NCI-H1417 treated with DMSO at 0.1 percent for 48 hours (cell line): ENCODE measurements at regions not wholly inside any gene's neighbourhood (a gene's known extent, or its start where the extent isn't known, plus 50 kb on each side); places are given as distances from the start of the nearest gene placed in this dataset.
"Not testable (repeated sequence)": the region's sequence is repeated elsewhere in the genome, so short reads cannot be mapped to it uniquely, and the experiment has no call there.

Source experiments
- DNase-seq: peaks from one replicate; lab custom pipeline; 2025; lab: John Stamatoyannopoulos, UW

DNA sequence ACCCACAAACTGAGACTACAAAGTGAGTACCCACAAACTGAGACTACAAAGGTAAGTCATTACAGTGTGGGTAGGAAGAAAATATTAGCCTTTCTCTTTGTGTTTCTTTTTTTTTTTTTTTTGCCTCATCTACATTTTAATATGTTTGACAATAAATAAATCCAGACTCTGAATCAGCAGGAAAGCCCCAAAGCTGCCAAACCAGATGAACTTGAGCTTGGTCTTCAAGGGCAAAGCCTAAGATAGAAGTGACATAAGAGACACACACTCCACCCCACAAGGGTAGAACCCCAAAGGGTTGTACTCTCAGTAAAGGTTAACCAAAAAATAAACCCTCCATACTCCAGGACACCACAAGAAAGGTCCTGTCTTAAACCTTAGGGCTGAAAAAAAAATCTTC, 326.8 kb upstream of the ARID1B start:
- no peak for DNase-seq

DNA sequence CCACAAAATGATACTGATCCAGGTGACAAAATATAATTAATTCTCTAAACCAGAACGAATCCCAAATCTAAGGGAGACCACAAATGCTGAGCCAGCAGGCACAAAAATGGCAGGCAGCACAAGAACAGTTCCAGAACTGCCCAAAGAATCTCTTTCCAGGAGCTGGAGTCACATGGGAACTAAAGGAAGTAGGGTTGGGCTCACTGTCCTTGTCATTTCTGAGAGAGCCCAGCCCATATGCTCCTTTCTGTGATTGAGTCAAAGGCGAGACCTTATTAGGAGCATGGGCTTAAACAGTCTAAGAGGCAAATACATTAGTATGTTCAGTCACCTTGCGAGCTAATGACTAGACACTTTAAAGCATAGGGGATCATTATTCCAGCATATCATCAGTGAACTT, 327.6 kb upstream of the ARID1B start:
- DNase-seq, result no peak

DNA sequence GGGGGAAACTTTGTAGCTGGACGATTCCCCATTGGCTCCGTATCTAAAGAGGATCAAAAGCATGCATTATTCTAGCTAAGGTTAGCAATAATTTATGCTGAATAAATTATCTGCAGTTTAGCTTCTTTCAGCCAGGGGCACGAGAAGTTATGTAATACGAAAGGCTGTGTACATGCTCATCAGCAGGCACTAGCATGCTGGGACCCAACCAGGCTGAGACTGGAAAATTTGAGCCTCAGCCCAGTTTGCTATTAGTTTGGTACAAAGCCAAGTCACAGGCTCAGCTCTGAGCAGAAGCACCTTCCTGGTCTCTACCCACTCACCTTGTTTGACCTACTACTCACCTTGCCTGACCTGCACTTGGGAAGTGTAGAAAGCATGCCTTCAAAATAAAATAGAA, 328.1 kb upstream of the ARID1B start:
- no peak for DNase-seq

DNA sequence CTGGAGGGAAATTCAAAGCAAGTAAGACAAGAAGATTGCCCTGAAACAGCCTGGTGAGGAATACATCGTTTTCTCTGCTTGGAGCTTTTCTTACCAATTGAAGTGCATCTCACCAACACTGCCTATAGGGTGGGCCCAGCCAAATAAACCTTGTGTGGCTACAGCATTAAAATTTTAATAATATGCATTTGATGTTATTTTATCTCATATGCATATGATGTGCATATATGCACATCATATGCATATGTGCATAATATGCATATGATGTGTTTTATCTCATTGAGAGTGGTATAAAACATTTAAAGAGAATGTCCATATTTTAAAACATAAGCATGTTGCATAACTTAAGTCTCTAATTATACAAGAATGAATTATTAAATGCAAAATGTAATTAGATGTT, 328.6 kb upstream of the ARID1B start:
- DNase-seq, result no peak

DNA sequence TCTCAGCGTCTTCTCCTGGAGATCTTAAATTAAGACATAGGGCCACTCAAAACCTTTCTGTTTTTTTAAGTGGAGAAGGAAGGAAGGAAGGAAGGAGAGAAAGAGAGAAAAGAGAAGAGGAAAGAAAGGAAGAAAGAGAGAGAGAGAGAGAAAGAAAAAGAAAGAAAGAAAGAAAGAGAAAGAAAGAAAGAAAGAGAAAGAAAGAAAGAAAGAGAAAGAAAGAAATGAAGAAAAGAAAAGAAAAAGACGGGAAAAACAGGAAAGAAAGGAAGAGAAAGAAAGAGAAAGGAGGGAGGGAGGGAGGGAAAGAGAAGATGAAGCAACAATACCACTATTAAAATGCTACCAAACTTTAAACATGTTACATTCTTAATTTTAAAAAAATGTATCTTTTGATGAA, 336.5 kb upstream of the ARID1B start:
- no peak for DNase-seq

DNA sequence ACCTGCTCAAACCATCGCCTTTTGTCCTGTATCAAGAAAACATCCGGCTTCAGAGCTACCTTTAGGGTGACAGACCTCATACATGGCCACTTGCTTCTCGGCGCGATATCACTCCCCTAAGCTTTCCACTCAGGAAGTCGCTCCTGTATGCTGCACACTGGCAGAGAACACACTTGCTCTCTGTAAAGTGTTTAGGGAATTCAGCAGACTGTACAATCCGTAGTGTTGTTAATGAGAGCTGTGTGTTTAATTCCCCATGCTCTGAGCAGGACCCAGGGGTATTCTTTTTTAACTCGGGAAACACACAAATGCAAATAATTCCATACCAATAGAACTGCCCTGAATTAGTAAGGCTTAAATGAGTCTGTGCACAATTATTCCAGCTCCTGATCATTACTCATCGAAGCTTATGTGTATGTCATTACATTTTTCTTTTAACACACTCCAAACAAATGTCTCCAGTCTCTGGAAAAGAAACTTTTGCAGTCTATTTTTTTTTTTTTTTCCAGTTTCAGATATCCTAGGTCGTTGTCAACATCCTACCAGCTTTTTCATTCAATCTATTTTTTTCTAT, 338.7 kb upstream of the ARID1B start:
- DNase-seq, result no peak

DNA sequence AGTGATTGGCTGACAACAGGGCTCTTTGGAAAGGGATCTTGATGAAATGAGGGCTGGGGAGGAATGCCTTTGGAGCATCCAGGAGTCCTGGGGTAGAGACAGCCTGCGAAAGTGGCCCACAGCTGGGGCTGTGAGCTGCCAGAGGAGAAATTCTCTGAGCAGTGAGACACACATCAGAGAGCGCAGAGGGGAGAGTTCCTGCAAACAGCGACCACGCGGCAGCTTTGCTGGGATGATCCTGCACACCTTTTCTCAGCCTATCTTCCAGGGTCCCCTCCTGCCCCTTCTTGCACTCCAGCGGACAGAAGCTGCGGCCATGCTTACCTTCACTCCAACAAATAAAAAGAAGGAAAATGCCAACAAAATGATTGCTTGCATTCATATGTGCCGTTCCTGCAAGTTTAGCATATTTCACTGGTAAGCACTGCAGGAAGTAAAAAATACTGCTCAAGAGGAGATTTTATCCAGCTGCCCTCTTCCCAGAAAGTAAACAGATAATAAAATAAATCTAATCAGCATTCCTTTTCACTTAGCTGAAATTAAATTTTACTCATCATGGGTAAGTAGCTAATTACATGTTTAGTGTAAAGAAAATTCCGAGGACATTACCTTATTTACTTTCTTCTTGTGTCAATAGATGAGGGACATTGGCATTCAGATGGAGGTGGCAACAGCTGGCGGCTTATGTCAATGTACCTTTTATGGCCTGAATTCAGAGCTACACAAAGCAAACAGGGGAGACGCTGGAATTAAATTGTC, 339.9 kb upstream of the ARID1B start:
- DNase-seq, result peak; percentile 77

DNA sequence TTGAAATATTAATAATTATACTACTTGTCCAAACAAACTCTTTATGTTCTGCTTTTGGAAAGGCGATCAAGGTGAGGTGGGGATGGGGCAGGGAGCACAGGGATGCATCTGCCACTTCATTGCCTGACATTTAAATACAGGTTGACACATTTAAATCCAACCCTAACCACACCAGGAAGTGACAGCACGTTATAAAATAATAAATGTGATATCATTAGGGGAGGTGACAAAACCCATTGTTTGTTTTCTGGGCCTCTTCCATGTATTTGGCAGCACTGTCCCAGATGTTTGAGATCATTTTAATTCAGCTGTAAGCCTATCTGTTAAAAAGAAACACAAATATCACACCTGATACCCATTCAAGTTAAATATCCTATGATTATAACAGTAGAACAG, 342.4 kb upstream of the ARID1B start:
- DNase-seq, result no peak

DNA sequence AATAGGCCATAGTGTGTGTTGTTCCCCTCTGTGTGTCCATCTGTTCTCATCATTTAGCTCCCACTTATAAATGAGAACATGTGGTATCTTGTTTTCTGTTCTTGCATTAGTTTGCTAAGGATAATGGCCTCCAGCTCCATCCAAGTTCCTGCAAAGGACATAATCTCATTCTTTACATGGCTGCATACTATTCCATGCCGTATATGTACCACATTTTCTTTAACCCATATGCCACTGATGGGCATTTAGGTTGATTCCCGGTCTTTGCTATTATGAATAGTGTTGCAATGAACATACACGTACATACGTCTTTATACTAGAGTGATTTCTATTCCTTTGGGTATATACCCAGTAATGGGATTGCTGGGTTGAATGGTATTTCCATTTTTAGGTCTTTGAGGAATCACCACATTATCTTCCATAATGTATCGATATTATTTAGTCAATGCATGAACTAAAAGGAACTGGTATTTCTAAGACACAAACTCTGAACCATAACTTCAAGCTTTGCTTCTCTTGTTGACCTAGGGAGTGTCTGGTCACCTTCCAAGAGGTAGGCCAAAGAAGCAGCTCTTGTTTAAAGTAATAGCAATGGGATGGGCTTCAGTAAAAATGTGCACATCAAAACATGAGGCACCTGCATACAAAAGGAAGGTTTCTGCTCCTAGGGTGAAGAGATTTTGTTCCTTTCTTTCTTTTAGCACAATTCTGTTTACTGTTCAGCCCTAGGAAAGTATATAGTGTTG, 343.0 kb upstream of the ARID1B start:
- DNase-seq, result no peak

DNA sequence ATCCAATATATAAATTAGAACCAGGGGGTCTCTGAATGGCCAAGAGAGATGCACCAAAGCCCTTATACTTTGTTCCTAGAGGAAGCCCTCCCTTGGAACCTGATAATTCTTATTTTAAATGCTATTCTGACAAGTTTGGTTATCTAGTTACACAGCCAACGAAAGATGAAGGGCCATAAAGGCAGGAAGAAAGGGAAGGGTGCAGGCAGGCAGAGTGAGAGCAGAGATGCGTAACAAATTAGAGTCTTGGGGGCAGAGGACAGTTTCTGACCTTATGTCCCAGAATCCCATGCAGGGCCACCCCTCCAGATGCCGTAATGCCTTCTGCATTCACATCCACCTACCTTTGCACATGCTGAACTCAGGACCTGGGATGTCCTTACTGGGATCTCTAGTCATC, 344.6 kb upstream of the ARID1B start:
- no peak for DNase-seq

DNA sequence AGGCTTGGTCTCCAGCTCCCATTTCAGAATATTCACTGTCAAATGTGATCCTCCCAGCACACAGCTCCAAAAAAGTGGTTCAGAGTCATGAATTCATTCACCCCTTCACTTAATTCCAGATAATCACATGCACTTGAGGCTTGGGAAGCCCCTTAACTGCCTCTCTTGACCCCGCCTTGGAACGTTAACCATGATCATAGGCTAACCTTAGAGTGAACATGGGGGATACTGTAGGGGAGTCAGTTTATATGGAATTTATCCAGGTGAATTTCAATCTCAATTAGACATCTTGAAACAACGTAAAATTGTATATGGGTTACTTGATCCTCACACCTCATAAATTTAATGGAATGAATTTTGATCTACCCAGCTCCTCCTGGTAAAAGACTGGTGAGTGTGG, 346.8 kb upstream of the ARID1B start:
- no peak for DNase-seq

DNA sequence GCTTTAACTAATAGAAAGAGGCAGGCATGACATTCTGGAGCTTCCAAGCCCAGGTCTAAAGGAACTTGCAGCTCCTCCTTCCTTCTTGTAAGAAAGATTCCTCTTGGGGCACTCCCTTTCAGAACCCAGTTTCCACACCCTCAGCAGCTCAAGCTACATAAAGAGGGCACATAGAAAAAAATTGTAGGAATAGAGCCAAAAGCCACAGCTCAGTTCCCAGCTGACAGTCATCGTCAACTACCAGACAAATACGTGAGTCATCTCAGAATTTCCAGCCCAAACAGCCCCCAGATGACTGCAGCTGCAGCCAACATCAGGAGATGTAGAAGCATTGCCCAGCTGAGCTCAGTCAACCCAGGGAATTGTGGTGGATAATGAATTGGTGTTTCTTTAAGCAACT, 349.8 kb upstream of the ARID1B start:
- DNase-seq, result no peak

DNA sequence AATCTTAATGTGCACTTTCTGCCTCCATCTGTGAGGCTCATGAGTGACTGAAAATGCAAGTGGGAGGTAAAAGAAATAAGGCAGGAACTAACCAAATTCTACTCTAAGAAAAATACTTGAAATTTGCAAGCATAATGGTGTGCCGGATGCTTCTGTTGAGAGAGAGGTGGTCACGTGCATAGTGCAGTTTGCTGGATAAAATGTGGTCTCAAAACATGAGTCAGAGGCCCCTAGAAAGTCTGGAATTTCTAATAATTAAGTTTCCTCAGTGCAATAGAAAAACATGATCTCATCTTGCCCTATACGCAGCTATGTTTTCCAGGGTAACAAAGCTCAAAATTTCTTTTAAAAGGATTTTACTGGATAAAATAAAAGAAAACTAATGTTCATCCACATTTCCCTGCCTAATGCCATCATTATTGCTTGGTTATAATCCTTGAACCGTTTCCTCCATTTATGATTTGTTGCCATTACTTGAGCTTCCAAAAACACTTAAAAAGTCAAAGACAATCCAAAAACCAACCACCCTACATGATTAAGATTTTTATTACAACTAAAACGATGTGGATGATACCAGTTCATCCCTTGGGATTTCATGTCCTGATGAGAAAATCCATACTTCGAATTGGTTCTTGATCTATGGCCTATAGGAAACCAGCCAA, 351.7 kb upstream of the ARID1B start:
- DNase-seq, result no peak

DNA sequence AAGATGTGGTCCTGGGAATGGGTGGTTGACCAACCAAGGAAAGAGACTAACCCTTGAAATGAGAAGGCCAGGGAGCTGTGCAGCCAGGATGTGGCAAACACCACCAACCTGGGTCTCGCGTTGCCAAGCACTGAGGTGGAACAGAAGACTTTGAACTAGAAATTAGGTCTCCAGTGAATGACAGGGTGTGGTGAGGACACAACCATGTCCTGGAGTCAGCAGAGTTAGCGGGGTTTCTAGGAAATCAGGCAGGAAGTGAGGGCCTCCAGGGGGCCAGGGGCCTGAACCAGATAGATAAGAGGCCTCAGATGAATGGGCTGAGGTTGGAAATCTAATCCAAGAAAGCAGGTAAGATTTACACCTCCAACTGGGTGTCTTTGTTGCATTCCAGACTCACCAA, 353.3 kb upstream of the ARID1B start:
- no peak for DNase-seq

DNA sequence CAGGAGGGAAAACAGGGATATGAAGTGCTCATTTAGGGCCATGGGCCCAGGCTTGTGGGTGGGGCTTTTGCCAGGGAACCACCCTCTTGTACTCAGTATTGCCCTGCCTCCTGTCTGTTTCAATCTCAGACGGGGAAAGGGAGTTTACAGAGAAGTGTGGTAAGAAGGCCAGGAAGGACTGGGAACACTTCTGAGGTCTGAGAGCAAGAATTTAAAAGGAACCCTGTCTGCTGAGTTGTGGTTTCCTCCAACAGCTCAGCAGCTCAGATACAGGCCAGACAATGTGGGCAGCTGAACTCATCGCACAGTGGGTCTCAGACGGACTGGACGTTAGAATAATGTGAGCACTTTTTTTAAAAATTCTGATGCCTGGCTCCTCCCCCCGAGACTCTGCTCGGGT, 354.1 kb upstream of the ARID1B start:
- no peak for DNase-seq

DNA sequence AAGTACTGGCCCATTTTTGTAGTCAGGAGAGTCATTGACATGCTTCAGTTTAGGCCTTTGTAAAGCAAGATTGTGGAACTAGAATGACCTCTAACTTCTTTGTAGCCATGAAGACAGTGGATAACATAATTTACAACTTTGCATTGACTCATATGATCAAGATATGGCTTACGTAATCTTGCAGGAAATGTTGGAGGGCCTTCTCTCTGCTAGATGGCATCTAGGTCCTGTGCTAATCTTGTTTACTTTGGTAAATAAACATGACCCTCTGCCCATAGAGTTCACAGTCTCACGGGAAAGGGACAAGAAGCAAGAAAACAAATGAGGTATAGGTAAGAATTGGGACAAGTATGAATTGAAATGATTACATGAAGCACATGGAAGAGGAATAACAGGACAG, 355.2 kb upstream of the ARID1B start:
- DNase-seq, result no peak

DNA sequence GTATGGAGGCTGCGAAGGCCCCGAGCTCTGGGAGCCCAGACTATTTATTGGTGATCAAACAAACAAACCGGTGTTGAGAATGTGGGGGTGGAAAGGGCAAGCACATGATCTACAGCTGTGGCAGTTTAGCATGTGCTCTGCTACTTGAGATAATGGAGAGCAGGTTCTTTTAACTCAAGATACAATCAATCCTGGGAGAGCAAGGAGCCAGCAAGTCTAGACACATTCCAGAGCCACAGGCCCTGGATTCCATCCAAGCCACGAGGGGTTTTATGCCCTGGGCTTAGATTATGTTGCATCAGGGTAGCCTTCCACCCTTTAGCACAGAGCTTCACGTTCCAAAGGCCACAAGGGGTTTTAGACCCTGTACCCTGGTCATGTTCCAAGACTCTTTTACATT, 355.9 kb upstream of the ARID1B start:
- not testable (repeated sequence) for DNase-seq

DNA sequence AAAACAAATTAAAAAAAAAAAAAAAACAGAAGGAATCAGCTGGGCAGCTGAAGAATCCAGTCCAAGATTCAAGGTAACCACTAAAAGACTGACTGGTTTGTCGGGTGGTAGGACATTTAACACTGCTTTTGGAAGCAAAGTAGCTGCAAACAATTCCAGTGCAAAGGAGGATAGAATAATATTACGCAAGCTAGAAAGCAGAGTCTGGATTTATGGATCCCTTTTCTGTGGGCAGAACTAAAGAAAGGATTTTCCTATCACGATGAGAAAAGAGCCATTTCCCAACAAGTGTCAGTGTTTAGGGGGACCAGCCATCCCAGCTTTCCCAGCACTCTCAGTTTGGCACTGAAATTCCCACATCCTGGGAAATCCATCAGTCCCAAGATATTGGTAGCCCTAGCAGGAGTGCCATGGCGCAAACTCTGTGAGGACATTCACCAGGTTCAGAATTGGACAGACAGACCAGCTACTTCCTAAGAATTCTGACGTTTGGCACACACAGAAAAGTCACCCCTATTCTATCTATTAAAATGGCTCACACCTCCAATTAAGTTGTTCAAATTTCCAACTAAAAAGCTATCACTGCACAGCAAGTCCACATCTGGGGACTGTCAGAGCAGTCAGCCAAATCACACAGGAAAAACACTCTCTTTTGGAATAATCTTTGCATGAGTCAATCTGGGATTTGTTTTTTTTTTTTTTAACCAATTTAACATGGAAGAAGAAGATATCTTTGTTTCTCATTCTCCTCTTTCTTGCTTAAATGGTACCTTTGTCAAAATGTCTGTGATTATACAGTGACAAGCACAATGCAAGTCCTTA, 356.8 kb upstream of the ARID1B start:
- no peak for DNase-seq

DNA sequence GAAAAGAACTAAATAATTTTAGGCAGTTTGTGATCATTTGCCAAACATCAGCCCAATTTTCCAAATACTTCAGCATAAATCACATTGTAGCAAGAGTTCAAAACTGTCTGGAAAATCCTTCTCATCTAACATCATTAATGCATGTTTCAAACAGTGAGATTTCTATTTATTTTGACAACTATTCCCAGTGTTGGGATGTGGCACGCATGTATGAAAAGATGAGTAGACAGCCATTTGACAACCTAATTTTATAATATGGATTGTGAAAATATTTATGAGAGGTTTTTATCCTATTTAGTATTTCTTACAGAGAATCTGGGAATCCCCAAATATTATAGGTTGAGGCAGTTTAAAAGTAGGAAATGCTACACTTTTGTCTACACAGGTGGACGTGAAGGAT, 357.6 kb upstream of the ARID1B start:
- DNase-seq, result no peak

DNA sequence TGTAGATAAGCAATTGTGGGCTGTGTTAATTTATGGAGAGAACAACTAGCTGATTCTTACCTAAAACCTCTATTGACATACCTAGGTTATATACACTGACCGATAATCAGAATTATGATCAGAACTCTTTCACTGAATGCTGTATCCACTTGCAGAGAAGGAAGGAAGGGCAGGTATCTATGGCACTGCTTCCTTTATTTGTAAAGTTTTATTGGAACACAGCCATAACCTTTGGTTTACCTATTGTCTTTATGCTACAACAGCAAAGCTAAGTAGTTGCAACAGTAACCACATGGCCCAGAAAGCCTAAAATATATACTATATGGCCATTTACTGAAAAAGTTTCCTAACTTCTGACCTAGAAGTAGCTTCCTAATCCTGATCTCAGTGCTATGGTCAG, 358.9 kb upstream of the ARID1B start:
- DNase-seq, result no peak

DNA sequence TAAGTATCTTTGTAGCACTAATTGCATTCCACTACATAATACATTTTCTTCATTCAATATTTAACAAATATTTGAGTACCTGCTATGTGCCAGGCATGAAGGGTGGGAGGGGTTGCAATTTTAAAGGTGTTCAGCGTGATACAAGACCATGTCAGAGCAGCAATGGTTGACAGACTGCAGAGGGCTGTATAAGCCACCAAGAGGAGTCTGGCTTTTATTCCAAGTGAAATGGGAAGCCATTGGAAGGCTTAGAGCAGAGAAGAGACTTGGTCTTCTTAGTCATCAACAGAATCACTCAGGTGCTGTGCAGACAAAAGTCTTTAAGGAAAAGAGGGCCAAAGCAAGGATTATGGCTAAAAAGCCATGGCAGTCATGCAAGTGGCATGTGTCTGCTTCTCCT, 360.8 kb upstream of the ARID1B start:
- DNase-seq, result no peak

DNA sequence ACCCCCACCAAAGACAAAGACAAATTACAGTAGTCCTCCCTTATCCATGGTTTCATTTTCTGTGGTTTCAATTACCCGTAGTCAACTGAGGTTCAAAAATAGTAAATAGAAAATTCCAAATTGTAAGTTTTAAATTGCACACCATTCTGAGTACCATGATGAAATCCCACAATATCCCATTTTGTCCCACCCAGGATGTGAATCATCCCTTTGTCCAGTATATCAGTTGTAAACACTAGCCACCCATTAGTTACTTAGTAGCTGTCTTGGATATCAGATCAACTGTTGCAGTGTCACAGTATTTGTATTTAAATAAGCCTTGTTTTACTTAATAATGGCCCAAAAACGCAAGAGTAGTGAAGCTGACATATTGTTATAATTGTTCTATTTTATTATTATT, 364.0 kb upstream of the ARID1B start:
- no peak for DNase-seq
